GM12878 (cell line): ENCODE measurements at regions not wholly inside any gene's neighbourhood (a gene's known extent, or its start where the extent isn't known, plus 50 kb on each side); places are given as distances from the start of the nearest gene placed in this dataset.

Experiments
- CTCF ChIP-seq, 3 experiments: IDR thresholded peaks in 2 of 3; conservative IDR thresholded peaks in 1 of 3; 2 replicates each; pipeline ENCODE4 v1.5.1; 2011; ENCODE audit warnings: low read depth in 3 of 3, low read length in 3 of 3, mild to moderate bottlenecking in 3 of 3, control low read depth in 2 of 3, moderate library complexity in 2 of 3, inconsistent platforms in 1 of 3, mixed read lengths in 1 of 3; ENCODE audit not compliant: control insufficient read depth in 2 of 3, insufficient read depth in 1 of 3; ENCODE audit errors: extremely low read depth in 1 of 3
- MAX ChIP-seq: IDR thresholded peaks from 2 replicates; pipeline ENCODE4 v1.6.1; 2012; ENCODE audit warnings: low read depth, low read length, improper control_type of control experiment

- TF ChIP-seq MAX (no peak), CTCF (IDR thresholded peaks at IDR 0.05 in 2 of 3, conservative IDR thresholded peaks at IDR 0.05 in 1 of 3; ENCODE audit: control insufficient read depth in 2 of 3, extremely low read depth in 1 of 3, insufficient read depth in 1 of 3, low read depth in 3 of 3, low read length in 3 of 3) (no peak)
Measured at GRCh38 chr17:65364438-65364837, 197.0 kb downstream of the AXIN2 start.
